OCI-M1 (cell line): ENCODE measurements at regions not wholly inside any gene's neighbourhood (a gene's known extent, or its start where the extent isn't known, plus 50 kb on each side); places are given as distances from the start of the nearest gene placed in this dataset.
"Not testable (repeated sequence)": the region's sequence is repeated elsewhere in the genome, so short reads cannot be mapped to it uniquely, and the experiment has no call there.

Source experiments
- DNase-seq: peaks from one replicate; lab custom pipeline; 2025; lab: John Stamatoyannopoulos, UW

GRCh38 chr22:22193923-22194322 lies 50.7 kb upstream of the VPREB1 start:
- no peak for DNase-seq

- DNase-seq, result not testable (repeated sequence)
Observed at GRCh38 chr22:22193462-22193861, 51.1 kb upstream of the VPREB1 start.

- not testable (repeated sequence) for DNase-seq
Observed at GRCh38 chr22:22193006-22193405, 51.6 kb upstream of the VPREB1 start.

- DNase-seq, result not testable (repeated sequence)
Observed at GRCh38 chr22:22189796-22190195, 54.8 kb upstream of the VPREB1 start.

- not testable (repeated sequence) for DNase-seq
Observed at GRCh38 chr22:22187863-22188262, 56.7 kb upstream of the VPREB1 start.

- no peak for DNase-seq
Observed at GRCh38 chr22:22187299-22187698, 57.3 kb upstream of the VPREB1 start.

GRCh38 chr22:22185844-22186499 lies 58.6 kb upstream of the VPREB1 start:
- DNase-seq, result no peak

- no peak for DNase-seq
Observed at GRCh38 chr22:22185217-22185616, 59.4 kb upstream of the VPREB1 start.

GRCh38 chr22:22184277-22184807 lies 60.2 kb upstream of the VPREB1 start:
- DNase-seq, result no peak

- no peak for DNase-seq
Observed at GRCh38 chr22:22182990-22183264, 61.7 kb upstream of the VPREB1 start.

GRCh38 chr22:22182218-22182989 lies 62.2 kb upstream of the VPREB1 start:
- DNase-seq, result no peak

- DNase-seq, result no peak
Observed at GRCh38 chr22:22181341-22181850, 63.2 kb upstream of the VPREB1 start.

GRCh38 chr22:22180738-22181285 lies 63.8 kb upstream of the VPREB1 start:
- no peak for DNase-seq

GRCh38 chr22:22179858-22180257 lies 64.7 kb upstream of the VPREB1 start:
- no peak for DNase-seq

- DNase-seq, result no peak
Observed at GRCh38 chr22:22178992-22179391, 65.6 kb upstream of the VPREB1 start.

- no peak for DNase-seq
Observed at GRCh38 chr22:22178355-22178965, 66.1 kb upstream of the VPREB1 start.

- no peak for DNase-seq
Observed at GRCh38 chr22:22176929-22177616, 67.5 kb upstream of the VPREB1 start.

- DNase-seq, result not testable (repeated sequence)
Observed at GRCh38 chr22:22172896-22173628, 71.5 kb upstream of the VPREB1 start.

- peak; percentile 42 for DNase-seq
Observed at GRCh38 chr22:22171357-22172218, 73.0 kb upstream of the VPREB1 start.

- peak; percentile 75 for DNase-seq
Observed at GRCh38 chr22:22169923-22170322, 74.7 kb upstream of the VPREB1 start.
